ENCODE measurements at regions not wholly inside any gene's neighbourhood (a gene's known extent, or its start where the extent isn't known, plus 50 kb on each side); places are given as distances from the start of the nearest gene placed in this dataset.

- no peaks in the 10 kb centered on the region; a peak in 1 of 4 replicates for H3K9me3 ChIP-seq (ENCODE audit: insufficient read depth in 2 of 2, low read depth in 1 of 2, low read length in 1 of 2)
- FAIRE-seq, result no peak
These were observed 609.2 kb downstream of the PSAT1 start for GRCh38 chr9:78905986-78906755.

More at GRCh38 chr9:78905986-78906755, 609.2 kb downstream of the PSAT1 start:
- no peaks in the 10 kb centered on the region for H3K79me2 ChIP-seq (ENCODE audit: control insufficient read depth in 1 of 2, insufficient read depth in 2 of 2, low read length in 2 of 2)
- ChIA-PET CTCF (ENCODE audit: partially characterized antibody) (interaction anchor here (0.7 kb wide), 1 partner anchor 66 kb away, joined by 3 read pairs; no protein-coding TSS in a partner anchor), POLR2A (ENCODE audit: partially characterized antibody) (no interaction called here)
- H3K56ac ChIP-seq (replicated peaks; ENCODE audit: insufficient read length, low read depth, low read length), result no peak overlapping the region
- H3K27me3 ChIP-seq (replicated peaks in 1 of 4; ENCODE audit: control insufficient read depth in 3 of 4, extremely low read depth in 1 of 4, insufficient read depth in 3 of 4, low read length in 3 of 4), result no peaks in the 10 kb centered on the region
- DNase-seq (ENCODE audit: low read depth in 1 of 2, low spot score in 2 of 2), result no peak
- H3K18ac ChIP-seq (ENCODE audit: extremely low read depth, low read length), result no peak overlapping the region
- H4K91ac ChIP-seq (replicated peaks; ENCODE audit: insufficient read length, low read length), result no peak overlapping the region
- H3K9ac ChIP-seq (replicated peaks in 1 of 4; ENCODE audit: extremely low read depth in 1 of 4, low read depth in 3 of 4, low read length in 3 of 4), result no peak overlapping the region
- H3K27ac ChIP-seq (ENCODE audit: low read depth, low read length), result no peak overlapping the region
- no peak overlapping the region for H3K4me2 ChIP-seq (ENCODE audit: insufficient read depth in 1 of 2, low read depth in 2 of 2, low read length in 2 of 2)
- TF ChIP-seq NANOG (IDR thresholded peaks at IDR 0.05; ENCODE audit: insufficient read depth, low read depth, low read length, poor library complexity, severe bottlenecking) (no peak), JUN (IDR thresholded peaks at IDR 0.05; ENCODE audit: low read depth, low read length) (no peak)
- no peaks in the 10 kb centered on the region for H3K4me1 ChIP-seq (replicated peaks in 1 of 4; ENCODE audit: control insufficient read depth in 3 of 4, insufficient read depth in 4 of 4, low read length in 3 of 4)
- H3K79me1 ChIP-seq (ENCODE audit: low read depth, low read length), result no peaks in the 10 kb centered on the region
- no peak overlapping the region for H2BK20ac ChIP-seq (ENCODE audit: low read length)
- H2BK5ac ChIP-seq (ENCODE audit: low read depth, low read length), result no peak overlapping the region
- H3K23ac ChIP-seq (ENCODE audit: insufficient read length), result no peak overlapping the region
- no peak overlapping the region for H2AK5ac ChIP-seq (ENCODE audit: low read depth, low read length)
- no peak overlapping the region for H4K8ac ChIP-seq (ENCODE audit: extremely low read depth, insufficient read depth, low read length)
- no peak overlapping the region for H2BK120ac ChIP-seq (replicated peaks; ENCODE audit: low read depth, low read length)
- H2AFZ ChIP-seq (ENCODE audit: low read length), result no peak overlapping the region
- H3K23me2 ChIP-seq (ENCODE audit: low read depth, low read length), result no peaks in the 10 kb centered on the region
- H4K20me1 ChIP-seq (replicated peaks in 1 of 2; ENCODE audit: control insufficient read depth in 1 of 2, insufficient read depth in 2 of 2, low read length in 2 of 2), result no peaks in the 10 kb centered on the region
- H3K14ac ChIP-seq (ENCODE audit: insufficient read length), result no peak overlapping the region
- no peak overlapping the region for H3K4me3 ChIP-seq (ENCODE audit: extremely low read depth in 1 of 4, insufficient read depth in 2 of 4, low read depth in 3 of 4, low read length in 4 of 4)
- H2BK12ac ChIP-seq (ENCODE audit: low read depth, low read length), result no peak overlapping the region
- WGBS, 2 experiments (ENCODE audit: extremely low coverage in 1 of 2, insufficient coverage in 1 of 2, insufficient read length in 1 of 2, insufficient replicate concordance in 2 of 2, low coverage in 1 of 2, low lambda C conversion rate in 2 of 2, missing lambda C conversion rate in 1 of 2), result 91% methylated on average over 5 of the region's 5 CpGs; no CpG with 5 or more reads in 1 of the 2 experiments
- H2BK15ac ChIP-seq (ENCODE audit: low read length), result no peak overlapping the region
- H3K36me3 ChIP-seq (ENCODE audit: control insufficient read depth in 2 of 4, insufficient read depth in 4 of 4, low read length in 3 of 4), result no peaks in the 10 kb centered on the region
- H3K4ac ChIP-seq (replicated peaks; ENCODE audit: insufficient read length, low read depth, low read length), result no peak overlapping the region
- no peak overlapping the region for H4K5ac ChIP-seq (ENCODE audit: insufficient read length, low read depth, low read length)
